ENCODE measurements at regions not wholly inside any gene's neighbourhood (a gene's known extent, or its start where the extent isn't known, plus 50 kb on each side); places are given as distances from the start of the nearest gene placed in this dataset.

DNA sequence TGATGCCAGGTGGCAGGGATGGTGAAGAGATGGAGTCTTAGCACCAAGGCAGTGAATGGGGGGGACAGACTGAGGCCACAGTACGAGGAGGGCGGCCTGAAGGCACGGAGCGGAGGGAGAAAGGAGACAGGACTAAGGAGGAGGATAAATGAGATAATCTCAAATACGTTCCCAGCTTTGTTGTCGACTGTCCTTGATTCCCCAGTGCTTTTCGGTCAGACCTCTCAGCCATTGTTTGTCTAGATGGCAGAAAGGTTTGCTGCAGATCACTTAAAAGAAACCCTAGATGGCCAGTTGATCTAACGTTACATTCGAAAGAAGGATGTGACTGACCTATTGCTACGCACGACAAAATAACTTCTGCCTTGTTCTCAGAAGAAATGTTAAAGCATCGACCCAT is 479.0 kb downstream of the GATA3 start (continued):
- TF ChIP-seq ZBTB11 (CRISPR knock-in tag; IDR thresholded peaks at IDR 0.05) (no peak), NFXL1 (IDR thresholded peaks at IDR 0.05; ENCODE audit: borderline replicate concordance) (no peak)

DNA sequence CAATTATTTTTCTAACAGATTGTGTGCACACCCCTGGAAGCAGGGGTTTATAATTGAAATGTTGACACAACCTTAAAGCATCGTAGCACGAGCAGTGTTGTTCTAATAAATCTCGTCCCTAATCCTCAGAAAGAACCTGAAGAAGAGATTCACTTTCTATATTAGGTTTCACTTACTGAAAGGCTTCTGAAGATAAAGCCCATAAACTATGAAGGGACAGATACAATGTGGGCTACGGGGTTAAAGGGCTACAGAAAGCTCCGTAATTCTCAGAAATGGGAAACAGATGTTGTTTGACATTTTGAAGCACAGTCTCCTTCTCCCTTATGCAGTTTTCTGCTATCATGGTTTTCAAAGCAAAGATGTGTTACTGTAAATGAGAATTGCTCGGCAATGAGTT is 479.6 kb downstream of the GATA3 start:
- no TSS peak for BruUV-seq (replicated peaks)
- in situ Hi-C loops (cut with MboI) (no loop called here), intact Hi-C loops (cut with micrococcal nuclease; ENCODE audit: unreplicated experiment) (no loop called here)
- POLR2A ChIA-PET = no interaction called here
- no peaks in the 10 kb centered on the region for H3K27me3 ChIP-seq (replicated peaks in 1 of 2; ENCODE audit: control insufficient read depth in 2 of 2, insufficient read depth in 2 of 2, low read length in 1 of 2)
- SMC1A ChIA-PET (ENCODE audit: uncharacterized antibody, unreplicated experiment) = no interaction called here
- no peaks in the 10 kb centered on the region for H4K20me1 ChIP-seq (ENCODE audit: control insufficient read depth, insufficient read depth)
- ATAC-seq = no peak
- no peak for FAIRE-seq
- WGBS (ENCODE audit: insufficient coverage, insufficient replicate concordance, low lambda C conversion rate, missing lambda C conversion rate) = 56% methylated on average over 6 of the region's 6 CpGs
- no peak overlapping the region for H3K27ac ChIP-seq (ENCODE audit: control insufficient read depth, insufficient read depth)
- H3K9ac ChIP-seq (ENCODE audit: control insufficient read depth, insufficient read depth, low read length) = no peak overlapping the region
- CTCF ChIA-PET = no interaction called here
- H3K4me1 ChIP-seq (ENCODE audit: control insufficient read depth, insufficient read depth, low read length) = no peaks in the 10 kb centered on the region
- no peak overlapping the region for H3K4me3 ChIP-seq
- no peak overlapping the region for H2AFZ ChIP-seq (ENCODE audit: control insufficient read depth, low read depth, low read length)
- RAD21 ChIA-PET (ENCODE audit: unreplicated experiment) = interaction anchor here (1.2 kb wide), 1 partner anchor 161 kb away, joined by 3 read pairs; no protein-coding TSS in a partner anchor
- DNase-seq (ENCODE audit: low read depth, low spot score) = no peak
- TF ChIP-seq RUNX3 (IDR thresholded peaks at IDR 0.05; ENCODE audit: low read length) (no peak), WRNIP1 (IDR thresholded peaks at IDR 0.05; ENCODE audit: borderline replicate concordance, low read depth, low read length) (no peak)
- H3K9me3 ChIP-seq (replicated peaks; ENCODE audit: control insufficient read depth, insufficient read depth, low read length) = no peaks in the 10 kb centered on the region
- no peaks in the 10 kb centered on the region for H3K79me2 ChIP-seq (ENCODE audit: control insufficient read depth, insufficient read depth, low read length)
- H3K4me2 ChIP-seq (ENCODE audit: control insufficient read depth, insufficient read depth) = no peak overlapping the region
- no peaks in the 10 kb centered on the region for H3K36me3 ChIP-seq (ENCODE audit: control insufficient read depth in 2 of 2, insufficient read depth in 2 of 2, low read length in 1 of 2)
